ENCODE measurements at regions not wholly inside any gene's neighbourhood (a gene's known extent, or its start where the extent isn't known, plus 50 kb on each side); places are given as distances from the start of the nearest gene placed in this dataset.
"Not testable (repeated sequence)": the region's sequence is repeated elsewhere in the genome, so short reads cannot be mapped to it uniquely, and the experiment has no call there.

- DNase-seq, result no peak
These were observed 106.8 kb upstream of the USP24 start for GRCh38 chr1:55321942-55322341.

DNA sequence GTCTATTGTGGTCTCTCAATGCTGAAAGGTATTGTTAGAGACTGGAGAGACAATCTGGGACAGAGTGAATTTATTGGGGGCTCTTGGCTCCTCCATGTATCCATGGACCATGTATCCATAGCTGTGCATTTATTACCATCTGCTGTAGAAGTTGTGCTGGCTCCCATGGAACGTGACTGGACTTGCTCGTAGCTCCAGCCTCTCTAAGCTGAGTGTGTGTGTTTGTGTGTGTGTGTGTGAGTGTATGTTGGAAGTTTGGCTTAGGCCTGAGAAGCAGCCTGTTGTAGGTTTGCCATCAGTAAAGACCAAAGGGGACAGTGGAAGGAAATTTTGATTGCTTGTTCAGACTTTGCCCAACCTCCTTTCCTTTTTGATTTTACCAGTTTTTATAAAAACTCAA lies 105.7 kb upstream of the USP24 start:
- DNase-seq, result no peak

- DNase-seq, result peak in 1 of 56 donors; percentile 6
These were observed 103.1 kb upstream of the USP24 start for GRCh38 chr1:55318116-55318817.

DNA sequence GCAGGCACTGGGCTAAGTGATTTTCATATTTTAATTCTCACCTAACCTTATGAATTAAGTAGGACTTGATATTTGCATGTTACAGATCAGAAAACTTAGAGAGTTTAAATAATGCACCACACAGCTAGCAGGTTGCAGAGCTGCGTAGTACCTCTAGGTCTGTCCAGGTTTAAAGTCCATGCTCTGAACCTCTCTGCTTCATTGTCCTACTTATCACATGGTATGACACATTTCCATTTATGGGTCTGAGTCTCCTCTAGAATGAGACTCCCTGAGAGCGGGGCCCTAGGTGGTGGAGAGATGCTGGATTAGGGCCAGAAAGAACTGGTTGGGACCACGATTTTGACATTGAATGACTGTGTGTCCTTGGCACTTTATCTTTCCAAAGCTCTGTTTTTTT lies 102.5 kb upstream of the USP24 start:
- no peak for DNase-seq

DNA sequence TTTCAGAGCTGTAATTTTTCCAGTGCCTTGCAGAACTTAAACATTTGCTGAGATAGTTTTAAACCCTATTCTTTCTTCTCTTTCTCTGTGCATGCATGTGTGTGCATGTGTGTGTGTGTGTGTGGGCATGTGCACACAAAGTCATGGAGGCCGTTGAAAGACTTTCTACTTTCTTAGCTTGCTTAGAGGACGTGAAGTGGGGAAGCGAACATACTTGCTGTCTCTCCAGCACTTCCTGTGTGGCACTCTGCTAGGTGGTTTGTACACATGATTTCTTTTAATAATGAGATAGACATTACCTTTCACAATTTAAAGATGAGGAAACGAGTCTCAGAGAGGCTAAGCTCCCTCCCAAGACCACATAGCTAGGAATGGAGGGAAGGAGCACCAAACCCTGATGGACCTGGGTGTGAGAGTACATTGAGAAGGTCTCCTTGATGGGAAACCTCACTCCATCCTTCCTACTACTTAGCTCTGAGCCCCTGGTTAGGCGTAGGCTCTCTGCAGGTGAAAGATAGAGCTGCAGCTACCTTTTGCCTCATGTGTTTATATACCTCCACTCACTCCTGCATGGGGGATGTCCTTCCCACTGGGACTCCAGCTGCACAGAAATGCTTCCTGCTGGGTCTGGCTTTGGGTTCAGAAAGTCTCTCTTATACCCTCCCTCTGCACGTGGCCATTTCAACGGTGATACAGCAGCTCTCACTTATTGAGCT lies 101.9 kb upstream of the USP24 start:
- no peak for DNase-seq

DNA sequence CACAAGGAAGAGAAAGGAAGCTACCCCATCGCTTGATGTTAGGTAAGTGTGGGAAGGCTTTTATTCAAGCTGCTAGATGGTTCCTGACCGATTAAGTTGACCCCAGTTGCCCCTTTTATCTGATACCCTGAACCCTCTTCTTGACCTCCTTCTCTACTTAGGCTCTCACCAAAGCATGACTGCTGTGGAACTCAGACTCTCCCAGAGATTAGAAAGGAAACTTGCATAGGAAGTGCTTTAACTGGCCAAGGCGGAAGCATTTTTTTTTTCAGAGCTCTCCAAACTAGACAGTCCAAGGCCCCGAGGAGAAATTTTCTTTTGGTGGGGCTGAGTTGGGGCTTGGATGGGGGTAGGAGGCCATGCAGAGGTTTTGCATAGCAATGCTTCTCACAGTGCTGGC lies 101.3 kb upstream of the USP24 start:
- DNase-seq, result no peak

- DNase-seq, result no peak
These were observed 100.4 kb upstream of the USP24 start for GRCh38 chr1:55315552-55315951.

GRCh38 chr1:55314740-55315139 lies 99.6 kb upstream of the USP24 start:
- no peak for DNase-seq

DNA sequence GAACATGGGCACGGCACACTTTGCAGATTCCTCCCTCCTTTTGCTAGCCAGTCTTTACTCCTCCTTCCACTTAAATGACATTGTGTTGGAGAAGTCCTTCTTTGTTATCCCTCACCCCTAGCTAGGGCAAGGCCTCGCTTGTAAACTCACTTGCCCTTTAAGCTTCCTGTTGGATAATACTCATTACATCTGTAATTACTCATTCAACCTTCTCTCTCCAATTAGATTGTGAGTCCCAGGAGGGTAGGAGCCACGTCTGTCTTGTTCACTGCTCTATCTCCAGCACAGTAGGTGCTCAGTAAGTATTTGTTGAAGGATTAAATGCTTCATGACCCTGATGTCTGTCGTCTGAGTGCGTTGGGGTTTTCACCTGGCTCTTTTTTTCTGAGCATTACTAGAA lies 98.7 kb upstream of the USP24 start:
- DNase-seq, result no peak

GRCh38 chr1:55311979-55312378 lies 96.8 kb upstream of the USP24 start:
- no peak for DNase-seq

GRCh38 chr1:55311057-55311641 lies 96.0 kb upstream of the USP24 start:
- peak in 1 of 56 donors; percentile 3 for DNase-seq

- peak in 3 of 56 donors; percentile 2 to 4 (median 3) for DNase-seq
These were observed 95.4 kb upstream of the USP24 start for GRCh38 chr1:55310505-55310971.

GRCh38 chr1:55309786-55310504 lies 94.8 kb upstream of the USP24 start:
- DNase-seq, result no peak

- DNase-seq, result no peak
These were observed 93.9 kb upstream of the USP24 start for GRCh38 chr1:55309053-55309452.

GRCh38 chr1:55305735-55306134 lies 90.6 kb upstream of the USP24 start:
- no peak for DNase-seq

DNA sequence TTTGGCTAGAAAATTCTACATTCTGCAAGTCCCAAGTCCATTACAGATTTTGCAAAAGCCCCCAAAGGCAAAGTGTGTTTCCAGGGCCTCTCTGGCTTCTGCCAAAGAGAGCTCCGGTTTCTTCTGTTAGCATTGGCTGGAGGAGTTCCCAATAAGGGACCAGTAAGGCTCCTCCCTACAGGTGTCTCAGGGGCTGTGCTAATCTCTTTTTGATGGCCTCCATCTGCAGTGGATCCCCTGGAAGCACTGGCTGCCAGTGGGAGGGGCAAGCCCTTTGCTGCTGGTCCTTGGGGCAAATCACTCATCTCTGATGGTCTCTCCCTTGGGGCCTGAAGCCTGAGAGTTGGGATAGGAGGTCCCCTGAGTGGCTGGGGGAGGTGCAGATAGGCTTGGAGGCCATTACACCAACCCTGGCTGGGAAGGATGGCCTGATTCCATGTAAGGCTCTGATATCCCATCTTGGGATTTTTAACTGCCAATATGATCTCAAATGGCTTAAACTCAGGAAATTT lies 89.1 kb upstream of the USP24 start:
- DNase-seq, result no peak

- no peak for DNase-seq
These were observed 87.8 kb upstream of the USP24 start for GRCh38 chr1:55302972-55303371.

DNA sequence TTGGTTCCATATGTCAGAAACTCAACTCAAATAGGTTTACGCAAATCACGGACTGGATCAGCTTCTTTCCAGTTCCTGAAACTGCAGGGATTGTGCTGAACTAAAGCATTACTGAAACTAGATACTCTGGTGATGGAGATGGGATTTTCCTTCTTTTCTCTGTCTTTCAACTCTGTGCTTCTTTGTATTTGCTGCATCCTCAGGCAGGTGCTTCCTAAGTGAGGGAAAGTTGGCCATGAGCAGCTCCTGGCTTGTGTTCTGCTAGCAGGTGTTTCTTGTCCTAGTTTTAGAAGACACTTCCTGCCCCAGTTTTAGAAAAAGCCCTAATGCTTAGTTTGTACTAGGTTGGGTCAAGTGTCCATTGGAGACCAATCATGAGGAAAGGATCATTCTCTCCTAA lies 86.7 kb upstream of the USP24 start:
- DNase-seq, result no peak

- DNase-seq, result no peak
These were observed 85.8 kb upstream of the USP24 start for GRCh38 chr1:55300975-55301374.

DNA sequence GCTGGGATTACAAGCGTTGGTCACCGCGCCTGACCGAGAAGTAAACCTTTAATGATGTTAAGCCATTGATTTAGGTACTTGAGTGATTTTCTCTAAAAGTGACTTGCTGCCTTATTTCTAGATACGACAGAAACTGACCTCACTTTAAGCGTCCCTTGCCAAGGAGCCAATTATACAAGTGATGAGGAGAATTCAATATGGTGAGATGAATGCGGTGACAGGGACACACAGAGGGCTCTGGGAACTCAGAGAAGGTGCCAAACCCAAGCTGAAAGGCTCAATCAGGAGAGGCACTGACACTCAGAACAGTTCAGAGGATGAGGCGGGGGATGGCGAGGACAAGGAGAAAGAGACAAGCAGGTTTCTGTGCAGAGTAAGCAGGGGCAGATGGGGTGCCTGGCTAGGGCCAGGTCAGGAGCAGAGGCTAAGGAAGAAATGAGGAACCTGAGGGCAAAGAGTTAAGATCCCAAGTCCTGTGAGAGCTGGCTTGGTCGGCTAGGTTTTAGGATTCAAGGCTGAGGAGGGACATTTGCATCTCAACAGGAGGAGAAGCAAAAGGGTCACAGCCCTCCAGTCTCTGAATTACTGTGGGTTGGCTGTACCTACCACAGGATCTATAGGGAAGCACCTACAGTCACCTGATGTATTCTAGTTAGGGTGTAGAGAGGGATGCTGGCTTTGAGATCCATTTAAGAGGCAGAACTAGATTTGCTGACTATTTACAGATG lies 83.2 kb upstream of the USP24 start:
- DNase-seq, result no peak

DNA sequence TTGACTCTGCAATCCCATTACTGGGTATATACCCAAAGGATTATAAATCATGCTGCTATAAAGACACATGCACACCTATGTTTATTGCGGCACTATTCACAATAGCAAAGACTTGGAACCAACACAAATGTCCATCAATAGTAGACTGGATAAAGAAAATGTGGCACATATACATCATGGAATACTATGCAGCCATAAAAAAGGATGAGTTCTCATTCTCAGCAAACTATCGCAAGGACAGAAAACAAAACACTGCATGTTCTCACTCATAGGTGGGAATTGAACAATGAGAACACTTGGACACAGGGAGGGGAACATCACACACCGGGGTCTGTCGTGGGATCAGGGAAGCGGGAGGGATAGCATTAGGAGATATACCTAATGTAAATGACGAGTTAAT lies 81.1 kb upstream of the USP24 start:
- DNase-seq, result not testable (repeated sequence)
